Mammary epithelial cell (primary cell): ENCODE measurements at regions not wholly inside any gene's neighbourhood (a gene's known extent, or its start where the extent isn't known, plus 50 kb on each side); places are given as distances from the start of the nearest gene placed in this dataset.
"Not testable (repeated sequence)": the region's sequence is repeated elsewhere in the genome, so short reads cannot be mapped to it uniquely, and the experiment has no call there.

Experiments used
- EZH2 ChIP-seq: IDR thresholded peaks from 2 replicates; pipeline ENCODE4 v1.6.1; 2012; ENCODE audit warnings: low read length, inconsistent platforms, borderline replicate concordance
- TF ChIP-seq, protein P1 (sequence below), 2 donors: IDR thresholded peaks in 1 of 2; conservative IDR thresholded peaks in 1 of 2; 2 replicates each; pipeline ENCODE4 v1.5.1; 2011 to 2012; ENCODE audit warnings: inconsistent platforms in 2 of 2, low read length in 2 of 2, mild to moderate bottlenecking in 2 of 2, control low read depth in 1 of 2, low read depth in 1 of 2; ENCODE audit not compliant: insufficient read depth in 1 of 2; ENCODE audit errors: extremely low read depth in 1 of 2

DNA sequence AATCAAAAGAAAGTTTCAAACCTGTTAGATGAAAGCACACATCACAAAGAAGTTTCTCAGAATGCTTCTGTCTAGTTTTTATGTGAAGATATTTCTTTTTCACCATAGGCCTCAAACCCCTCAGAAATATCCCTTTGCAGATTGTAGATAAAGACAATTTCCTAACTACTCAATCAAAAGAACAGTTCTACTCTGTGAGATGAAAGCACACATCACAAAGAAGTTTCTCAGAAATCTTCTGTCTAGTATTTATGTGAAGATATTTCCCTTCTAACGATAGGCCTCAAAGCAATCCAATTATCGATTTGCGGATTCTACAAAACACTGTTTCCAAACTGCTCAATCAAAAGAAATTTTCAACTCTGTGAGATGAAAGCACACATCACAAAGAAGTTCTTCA, 3092.1 kb upstream of the OR11H1 start:
- not testable (repeated sequence) for TF ChIP-seq EZH2
- TF ChIP-seq, protein P1, sequence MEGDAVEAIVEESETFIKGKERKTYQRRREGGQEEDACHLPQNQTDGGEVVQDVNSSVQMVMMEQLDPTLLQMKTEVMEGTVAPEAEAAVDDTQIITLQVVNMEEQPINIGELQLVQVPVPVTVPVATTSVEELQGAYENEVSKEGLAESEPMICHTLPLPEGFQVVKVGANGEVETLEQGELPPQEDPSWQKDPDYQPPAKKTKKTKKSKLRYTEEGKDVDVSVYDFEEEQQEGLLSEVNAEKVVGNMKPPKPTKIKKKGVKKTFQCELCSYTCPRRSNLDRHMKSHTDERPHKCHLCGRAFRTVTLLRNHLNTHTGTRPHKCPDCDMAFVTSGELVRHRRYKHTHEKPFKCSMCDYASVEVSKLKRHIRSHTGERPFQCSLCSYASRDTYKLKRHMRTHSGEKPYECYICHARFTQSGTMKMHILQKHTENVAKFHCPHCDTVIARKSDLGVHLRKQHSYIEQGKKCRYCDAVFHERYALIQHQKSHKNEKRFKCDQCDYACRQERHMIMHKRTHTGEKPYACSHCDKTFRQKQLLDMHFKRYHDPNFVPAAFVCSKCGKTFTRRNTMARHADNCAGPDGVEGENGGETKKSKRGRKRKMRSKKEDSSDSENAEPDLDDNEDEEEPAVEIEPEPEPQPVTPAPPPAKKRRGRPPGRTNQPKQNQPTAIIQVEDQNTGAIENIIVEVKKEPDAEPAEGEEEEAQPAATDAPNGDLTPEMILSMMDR (conservative IDR thresholded peaks at IDR 0.05 in 1 of 2, IDR thresholded peaks at IDR 0.05 in 1 of 2; ENCODE audit: extremely low read depth in 1 of 2, insufficient read depth in 1 of 2, low read depth in 1 of 2, low read length in 2 of 2): not testable (repeated sequence)
